Mesendoderm (in vitro differentiated cells): ENCODE measurements at regions not wholly inside any gene's neighbourhood (a gene's known extent, or its start where the extent isn't known, plus 50 kb on each side); places are given as distances from the start of the nearest gene placed in this dataset.

Experiments
- DNase-seq: peaks from one replicate; pipeline ENCODE4 v3.0.0; 2013
- H2AK5ac ChIP-seq: 2 replicates; pipeline ENCODE4 v1.6.1; 2013; ENCODE audit warnings: low read length, inconsistent platforms
- H2BK120ac ChIP-seq: 2 replicates; pipeline ENCODE4 v1.6.1; 2013; ENCODE audit warnings: low read depth, mild to moderate bottlenecking, low read length, moderate library complexity, mixed read lengths
- H2BK15ac ChIP-seq: replicated peaks from 2 replicates; pipeline ENCODE4 v1.6.1; 2013; ENCODE audit warnings: low read depth, mild to moderate bottlenecking, moderate library complexity
- H2BK5ac ChIP-seq: 2 replicates; pipeline ENCODE4 v1.6.1; 2013; ENCODE audit warnings: low read length, inconsistent platforms
- H3K18ac ChIP-seq: 2 replicates; pipeline ENCODE4 v1.6.1; 2013; ENCODE audit warnings: mild to moderate bottlenecking, low read length, mixed read lengths
- H3K23ac ChIP-seq: one replicate; pipeline ENCODE4 v1.6.1; 2013; ENCODE audit warnings: low read length
- H3K27ac ChIP-seq: 2 replicates; pipeline ENCODE4 v1.5.1; 2013; ENCODE audit warnings: low read depth, mild to moderate bottlenecking, inconsistent platforms, low read length, moderate library complexity
- H3K27me3 ChIP-seq: 2 replicates; pipeline ENCODE4 v1.6.1; 2013; ENCODE audit warnings: low read length, control low read depth, mild to moderate bottlenecking, inconsistent platforms; ENCODE audit not compliant: insufficient read depth, poor library complexity
- H3K36me3 ChIP-seq: 2 replicates; pipeline ENCODE4 v1.6.1; 2013; ENCODE audit warnings: low read length, inconsistent platforms; ENCODE audit not compliant: control insufficient read depth, insufficient read depth
- H3K4ac ChIP-seq: one replicate; pipeline ENCODE4 v1.6.1; 2013; ENCODE audit warnings: low read depth, mild to moderate bottlenecking, low read length, moderate library complexity
- H3K4me1 ChIP-seq: 2 replicates; pipeline ENCODE4 v1.6.1; 2013; ENCODE audit warnings: low read depth, low read length, inconsistent platforms; ENCODE audit not compliant: control insufficient read depth
- H3K4me2 ChIP-seq: 2 replicates; pipeline ENCODE4 v1.6.1; 2013; ENCODE audit warnings: low read length
- H3K4me3 ChIP-seq: 2 replicates; pipeline ENCODE4 v1.5.1; 2013; ENCODE audit warnings: mild to moderate bottlenecking, low read length
- H3K56ac ChIP-seq: one replicate; pipeline ENCODE4 v1.6.1; 2013; ENCODE audit warnings: low read length
- H3K79me1 ChIP-seq: 2 replicates; pipeline ENCODE4 v1.6.1; 2013; ENCODE audit warnings: low read length, inconsistent platforms
- H3K79me2 ChIP-seq: 2 replicates; pipeline ENCODE4 v1.6.1; 2013; ENCODE audit warnings: mild to moderate bottlenecking, low read length; ENCODE audit not compliant: control insufficient read depth, insufficient read depth
- H3K9ac ChIP-seq: 2 replicates; pipeline ENCODE4 v1.6.1; 2013; ENCODE audit warnings: low read length, inconsistent platforms
- H4K5ac ChIP-seq: one replicate; pipeline ENCODE4 v1.6.1; 2013; ENCODE audit warnings: low read length
- H4K8ac ChIP-seq: one replicate; pipeline ENCODE4 v1.6.1; 2013; ENCODE audit warnings: low read depth, mild to moderate bottlenecking, control low read depth, low read length, moderate library complexity
- WGBS: extraction: QIAGEN DNeasy Blood & Tissue Kit; methylation state at CpG from one replicate; pipeline ENCODE4 v1.1.7; 2013; ENCODE audit warnings: low lambda C conversion rate, missing lambda C conversion rate; ENCODE audit not compliant: insufficient coverage; ENCODE audit errors: extremely low coverage; 5-methylcytosine and 5-hydroxymethylcytosine counted together

- Histone ChIP-seq H3K4me3 (no peak overlapping the region), H4K8ac (no peak overlapping the region), H2BK5ac (no peak overlapping the region), H3K56ac (no peak overlapping the region), H3K4me1 (no peaks in the 10 kb centered on the region), H3K4me2 (no peak overlapping the region), H4K5ac (no peak overlapping the region), H3K79me1 (no peaks in the 10 kb centered on the region), H3K4ac (no peak overlapping the region), H2BK120ac (no peak overlapping the region), H3K27ac (no peak overlapping the region), H3K79me2 (no peaks in the 10 kb centered on the region), H3K9ac (no peak overlapping the region), H3K36me3 (no peaks in the 10 kb centered on the region), H2AK5ac (no peak overlapping the region), H2BK15ac (no peak overlapping the region), H3K18ac (no peak overlapping the region), H3K27me3 (no peaks in the 10 kb centered on the region), H3K23ac (no peak overlapping the region)
- DNase-seq: no peak
- WGBS: no CpG with 5 or more reads among the region's 2 CpGs
Observed at GRCh38 chr2:161033059-161033660, 127.1 kb upstream of the TANK start.

GRCh38 chr2:161036926-161037325 lies 123.3 kb upstream of the TANK start:
- H3K56ac ChIP-seq: no peak overlapping the region
- no peaks in the 10 kb centered on the region for H3K4me1 ChIP-seq
- H3K27me3 ChIP-seq: no peaks in the 10 kb centered on the region
- H3K23ac ChIP-seq: no peak overlapping the region
- no peak overlapping the region for H3K4me2 ChIP-seq
- no peaks in the 10 kb centered on the region for H3K79me1 ChIP-seq
- no peak overlapping the region for H4K5ac ChIP-seq
- H2AK5ac ChIP-seq: no peak overlapping the region
- H2BK5ac ChIP-seq: no peak overlapping the region
- WGBS: no CpG with 5 or more reads among the region's 1 CpG
- H3K79me2 ChIP-seq: no peaks in the 10 kb centered on the region
- no peaks in the 10 kb centered on the region for H3K36me3 ChIP-seq
- no peak overlapping the region for H3K27ac ChIP-seq
- no peak overlapping the region for H3K9ac ChIP-seq
- no peak overlapping the region for H3K4me3 ChIP-seq
- H2BK120ac ChIP-seq: no peak overlapping the region
- no peak for DNase-seq
- no peak overlapping the region for H4K8ac ChIP-seq
- no peak overlapping the region for H2BK15ac ChIP-seq
- no peak overlapping the region for H3K4ac ChIP-seq
- H3K18ac ChIP-seq: no peak overlapping the region

GRCh38 chr2:161039071-161039470 lies 121.2 kb upstream of the TANK start:
- Histone ChIP-seq H2BK5ac (no peak overlapping the region), H3K4ac (no peak overlapping the region), H3K18ac (no peak overlapping the region), H2AK5ac (no peak overlapping the region), H3K27ac (no peak overlapping the region), H3K27me3 (no peaks in the 10 kb centered on the region), H3K4me2 (no peak overlapping the region), H3K79me2 (no peaks in the 10 kb centered on the region), H4K8ac (no peak overlapping the region), H3K56ac (no peak overlapping the region), H3K4me1 (no peaks in the 10 kb centered on the region), H3K36me3 (no peaks in the 10 kb centered on the region), H3K23ac (no peak overlapping the region), H2BK15ac (no peak overlapping the region), H3K4me3 (no peak overlapping the region), H4K5ac (no peak overlapping the region), H3K79me1 (no peaks in the 10 kb centered on the region), H3K9ac (no peak overlapping the region), H2BK120ac (no peak overlapping the region)
- no CpG with 5 or more reads among the region's 5 CpGs for WGBS
- no peak for DNase-seq

GRCh38 chr2:161041356-161041755 lies 118.9 kb upstream of the TANK start:
- Histone ChIP-seq H2AK5ac (no peak overlapping the region), H3K79me2 (no peaks in the 10 kb centered on the region), H3K18ac (no peak overlapping the region), H4K5ac (no peak overlapping the region), H3K79me1 (no peaks in the 10 kb centered on the region), H2BK15ac (no peak overlapping the region), H3K36me3 (no peaks in the 10 kb centered on the region), H4K8ac (no peak overlapping the region), H2BK120ac (no peak overlapping the region), H3K27me3 (no peaks in the 10 kb centered on the region), H3K27ac (no peak overlapping the region), H3K56ac (no peak overlapping the region), H2BK5ac (no peak overlapping the region), H3K4ac (no peak overlapping the region), H3K4me3 (no peak overlapping the region), H3K4me1 (no peaks in the 10 kb centered on the region), H3K23ac (no peak overlapping the region), H3K9ac (no peak overlapping the region), H3K4me2 (no peak overlapping the region)
- DNase-seq: no peak
- WGBS: no CpG with 5 or more reads among the region's 2 CpGs

GRCh38 chr2:161042990-161043625 lies 117.1 kb upstream of the TANK start:
- no peak for DNase-seq
- H2AK5ac ChIP-seq: no peak overlapping the region
- H3K23ac ChIP-seq: no peak overlapping the region
- H3K27ac ChIP-seq: no peak overlapping the region
- no peaks in the 10 kb centered on the region for H3K79me1 ChIP-seq
- no peak overlapping the region for H2BK120ac ChIP-seq
- H3K79me2 ChIP-seq: no peaks in the 10 kb centered on the region
- H3K4me3 ChIP-seq: no peak overlapping the region
- no peak overlapping the region for H3K56ac ChIP-seq
- H3K36me3 ChIP-seq: no peaks in the 10 kb centered on the region
- H3K18ac ChIP-seq: no peak overlapping the region
- no peaks in the 10 kb centered on the region for H3K27me3 ChIP-seq
- WGBS: no CpG with 5 or more reads among the region's 2 CpGs
- H3K4me2 ChIP-seq: no peak overlapping the region
- no peak overlapping the region for H4K5ac ChIP-seq
- no peaks in the 10 kb centered on the region for H3K4me1 ChIP-seq
- no peak overlapping the region for H3K4ac ChIP-seq
- no peak overlapping the region for H2BK15ac ChIP-seq
- H2BK5ac ChIP-seq: no peak overlapping the region
- H3K9ac ChIP-seq: no peak overlapping the region
- no peak overlapping the region for H4K8ac ChIP-seq
